ENCODE measurements at regions not wholly inside any gene's neighbourhood (a gene's known extent, or its start where the extent isn't known, plus 50 kb on each side); places are given as distances from the start of the nearest gene placed in this dataset.

DNA sequence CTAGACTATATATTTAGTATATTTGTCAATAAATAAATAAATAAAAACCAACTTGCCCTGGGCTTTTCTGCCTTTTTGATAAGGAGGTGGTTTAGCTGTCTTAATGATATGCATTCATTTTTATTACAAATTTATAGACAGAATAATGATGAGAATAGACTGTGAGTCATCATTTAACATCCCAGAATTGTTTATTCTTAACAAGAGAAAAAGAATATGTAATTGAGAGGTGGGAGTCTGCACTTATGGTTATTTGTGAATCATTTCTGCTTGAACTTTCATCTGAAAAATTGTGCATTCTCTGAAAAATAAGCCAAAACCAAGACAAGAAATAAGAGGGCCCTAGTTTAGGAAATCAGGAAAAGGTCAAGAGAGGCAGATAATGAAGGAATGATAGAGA lies 326.2 kb downstream of the COL11A1 start:
- no peak for DNase-seq (ENCODE audit: extremely low read depth, low read depth)
- TF ChIP-seq, protein P1, sequence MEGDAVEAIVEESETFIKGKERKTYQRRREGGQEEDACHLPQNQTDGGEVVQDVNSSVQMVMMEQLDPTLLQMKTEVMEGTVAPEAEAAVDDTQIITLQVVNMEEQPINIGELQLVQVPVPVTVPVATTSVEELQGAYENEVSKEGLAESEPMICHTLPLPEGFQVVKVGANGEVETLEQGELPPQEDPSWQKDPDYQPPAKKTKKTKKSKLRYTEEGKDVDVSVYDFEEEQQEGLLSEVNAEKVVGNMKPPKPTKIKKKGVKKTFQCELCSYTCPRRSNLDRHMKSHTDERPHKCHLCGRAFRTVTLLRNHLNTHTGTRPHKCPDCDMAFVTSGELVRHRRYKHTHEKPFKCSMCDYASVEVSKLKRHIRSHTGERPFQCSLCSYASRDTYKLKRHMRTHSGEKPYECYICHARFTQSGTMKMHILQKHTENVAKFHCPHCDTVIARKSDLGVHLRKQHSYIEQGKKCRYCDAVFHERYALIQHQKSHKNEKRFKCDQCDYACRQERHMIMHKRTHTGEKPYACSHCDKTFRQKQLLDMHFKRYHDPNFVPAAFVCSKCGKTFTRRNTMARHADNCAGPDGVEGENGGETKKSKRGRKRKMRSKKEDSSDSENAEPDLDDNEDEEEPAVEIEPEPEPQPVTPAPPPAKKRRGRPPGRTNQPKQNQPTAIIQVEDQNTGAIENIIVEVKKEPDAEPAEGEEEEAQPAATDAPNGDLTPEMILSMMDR (IDR thresholded peaks at IDR 0.05; ENCODE audit: low read depth, low read length), result no peak

DNA sequence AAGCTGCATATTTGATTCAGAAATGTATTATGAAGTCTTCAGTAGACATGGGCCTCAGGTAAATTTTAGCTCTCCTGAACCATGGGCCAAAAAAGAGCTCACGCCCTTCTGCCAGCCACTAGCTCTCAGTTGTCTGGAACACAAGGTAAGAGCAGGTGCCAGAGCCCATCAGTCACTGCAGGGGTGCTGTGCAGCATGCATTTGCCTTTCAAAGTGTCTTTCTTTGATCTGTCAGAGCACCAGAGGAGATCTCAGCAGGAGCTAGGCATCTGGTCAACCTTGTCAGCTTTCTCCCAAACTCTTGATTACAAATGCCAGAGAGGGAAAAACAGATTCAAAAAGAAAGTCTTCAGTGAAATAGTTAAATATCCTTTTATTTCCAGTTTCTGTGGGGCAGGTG lies 332.3 kb downstream of the COL11A1 start:
- TF ChIP-seq, protein P1 (IDR thresholded peaks at IDR 0.05; ENCODE audit: low read depth, low read length), result no peak
- DNase-seq (ENCODE audit: extremely low read depth, low read depth), result no peak

DNA sequence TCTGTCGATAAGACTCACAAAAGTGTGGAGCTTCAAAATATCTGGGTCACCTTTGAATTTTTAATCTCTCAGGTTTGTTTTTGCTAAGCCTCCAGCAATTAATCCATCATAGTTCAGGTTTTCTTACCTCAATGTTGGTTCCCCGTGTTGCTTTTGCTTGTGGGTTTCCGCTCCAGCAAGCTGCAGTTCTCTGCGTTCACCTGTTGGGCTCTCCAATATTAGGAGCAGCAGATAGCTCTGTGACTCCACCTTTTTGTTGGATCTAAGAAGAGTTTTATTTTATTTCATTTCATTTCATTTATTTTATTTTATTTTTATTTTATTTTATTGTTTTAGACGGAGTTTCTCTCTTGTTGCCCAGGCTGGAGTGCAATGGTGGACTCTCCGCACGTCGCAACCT lies 335.5 kb downstream of the COL11A1 start:
- TF ChIP-seq, protein P1 (IDR thresholded peaks at IDR 0.05; ENCODE audit: low read depth, low read length), result no peak
- no peak for DNase-seq (ENCODE audit: extremely low read depth, low read depth)

DNA sequence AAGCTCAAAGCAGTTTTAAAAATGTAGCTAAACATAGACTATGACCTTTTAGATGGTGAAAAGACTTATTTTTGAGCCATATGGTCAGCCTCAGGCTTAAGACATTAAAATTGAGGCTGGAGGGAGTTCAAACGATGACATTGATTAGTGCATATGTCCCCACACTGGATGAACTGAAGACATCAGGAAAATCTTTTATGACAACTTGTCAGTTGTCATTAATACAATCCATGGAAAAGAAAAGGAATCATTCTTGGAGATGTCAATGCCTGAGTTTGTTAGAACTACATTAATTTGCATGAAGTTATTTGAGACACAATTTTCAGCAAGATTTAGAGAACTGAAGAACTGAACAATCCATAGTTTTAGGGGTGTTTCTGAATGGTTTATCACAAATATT lies 349.9 kb downstream of the COL11A1 start:
- TF ChIP-seq, protein P1 (IDR thresholded peaks at IDR 0.05; ENCODE audit: low read depth, low read length), result no peak
- no peak for DNase-seq (ENCODE audit: extremely low read depth, low read depth)

DNA sequence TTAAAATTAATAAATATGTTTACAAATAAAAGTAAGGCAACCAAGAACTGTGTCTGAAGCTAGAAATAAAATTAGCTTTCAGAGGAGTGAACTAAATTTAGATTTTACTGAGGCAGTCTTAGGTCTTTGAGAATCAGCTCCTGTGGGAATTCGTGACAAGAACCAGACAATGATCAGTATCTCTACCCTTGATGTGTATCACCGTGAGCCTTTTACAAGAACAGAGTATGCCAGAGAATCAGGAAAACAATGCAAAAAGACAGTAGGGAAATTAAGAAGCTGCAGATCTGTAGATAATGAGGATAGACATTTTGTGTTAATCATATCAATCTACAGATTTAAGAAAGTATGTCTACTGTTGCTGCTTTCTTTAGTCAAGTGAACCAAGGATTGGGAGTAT lies 351.0 kb downstream of the COL11A1 start:
- DNase-seq (ENCODE audit: extremely low read depth, low read depth), result no peak
- TF ChIP-seq, protein P1 (IDR thresholded peaks at IDR 0.05; ENCODE audit: low read depth, low read length), result no peak

DNA sequence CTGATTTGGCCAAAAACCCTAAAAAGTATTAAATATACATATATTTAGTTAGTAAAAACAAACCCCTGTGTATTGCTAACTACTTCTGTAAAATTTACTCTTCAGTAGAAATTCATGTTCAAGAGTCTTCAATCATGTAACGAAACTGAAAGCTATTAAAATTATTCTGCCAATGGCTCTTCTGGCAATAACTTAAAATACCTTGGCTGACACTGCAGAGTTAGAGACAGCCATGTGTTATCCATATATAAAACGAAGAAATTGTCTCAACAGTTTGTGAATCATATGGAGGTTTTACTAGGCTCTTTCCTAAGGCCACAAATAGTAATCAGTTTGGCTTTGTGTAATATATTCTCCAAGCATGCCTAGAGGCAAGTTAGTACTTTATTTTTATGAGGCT lies 357.2 kb downstream of the COL11A1 start:
- TF ChIP-seq, protein P1 (IDR thresholded peaks at IDR 0.05; ENCODE audit: low read depth, low read length), result no peak
- no peak for DNase-seq (ENCODE audit: extremely low read depth, low read depth)

DNA sequence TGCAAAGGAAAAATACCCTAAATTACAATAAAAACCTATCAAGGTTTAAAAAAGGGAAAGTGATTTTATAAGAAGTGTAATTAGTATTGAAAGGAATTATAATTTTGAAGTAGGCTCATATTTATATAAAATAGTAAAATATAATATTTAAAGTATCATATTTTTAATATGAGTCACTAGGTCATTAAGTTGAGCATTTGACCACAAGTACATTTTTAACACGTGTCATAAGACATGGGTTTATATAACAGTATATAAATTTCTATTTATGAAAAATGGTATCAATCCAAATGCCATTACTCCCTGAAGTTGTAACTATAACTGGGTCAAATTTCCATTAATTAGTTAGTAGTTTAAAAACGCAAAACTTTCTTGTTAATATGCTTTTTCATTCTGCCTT lies 365.9 kb downstream of the COL11A1 start:
- TF ChIP-seq, protein P1 (IDR thresholded peaks at IDR 0.05; ENCODE audit: low read depth, low read length), result no peak
- DNase-seq (ENCODE audit: extremely low read depth, low read depth), result no peak
